Astrocyte (in vitro differentiated cells and primary cell): ENCODE measurements at regions not wholly inside any gene's neighbourhood (a gene's known extent, or its start where the extent isn't known, plus 50 kb on each side); places are given as distances from the start of the nearest gene placed in this dataset.
"Not testable (repeated sequence)": the region's sequence is repeated elsewhere in the genome, so short reads cannot be mapped to it uniquely, and the experiment has no call there.

Experiments used
- DNase-seq: peaks from one replicate; pipeline ENCODE4 v3.0.0-alpha.2; 2010; ENCODE audit warnings: low read depth
- FAIRE-seq: peaks from 2 replicates; lab custom pipeline; 2011; peaks lifted over from hg19 to GRCh38; lab: Jason Lieb, UNC
- H2AFZ ChIP-seq: 2 replicates; pipeline ENCODE4 v1.6.0; 2012; ENCODE audit warnings: low read depth, low read length, inconsistent platforms
- H3K27ac ChIP-seq: 2 replicates; pipeline ENCODE4 v1.5.1; 2011; ENCODE audit warnings: low read depth, low read length, inconsistent platforms
- H3K27me3 ChIP-seq: 2 replicates; pipeline ENCODE4 v1.6.0; 2011; ENCODE audit warnings: low read length, inconsistent platforms; ENCODE audit not compliant: insufficient read depth
- H3K36me3 ChIP-seq: 2 replicates; pipeline ENCODE4 v1.5.1; 2011; ENCODE audit warnings: low read length, inconsistent platforms; ENCODE audit not compliant: insufficient read depth
- H3K4me1 ChIP-seq: 2 replicates; pipeline ENCODE4 v1.5.1; 2011; ENCODE audit warnings: low read length, inconsistent platforms; ENCODE audit not compliant: insufficient read depth
- H3K4me2 ChIP-seq: 2 replicates; pipeline ENCODE4 v1.6.0; 2012; ENCODE audit warnings: low read length, inconsistent platforms
- H3K4me3 ChIP-seq: 2 replicates; pipeline ENCODE4 v1.5.1; 2011; ENCODE audit warnings: low read depth, mild to moderate bottlenecking, low read length, inconsistent platforms; ENCODE audit not compliant: insufficient read depth
- H3K79me2 ChIP-seq: 2 replicates; pipeline ENCODE4 v1.6.0; 2012; ENCODE audit warnings: mild to moderate bottlenecking, low read length, inconsistent platforms; ENCODE audit not compliant: insufficient read depth
- H3K9ac ChIP-seq: 2 replicates; pipeline ENCODE4 v1.6.0; 2012; ENCODE audit warnings: mild to moderate bottlenecking, low read length, inconsistent platforms
- H3K9me3 ChIP-seq: 2 replicates; pipeline ENCODE4 v1.5.1; 2012; ENCODE audit warnings: low read depth, mild to moderate bottlenecking, low read length, inconsistent platforms; ENCODE audit not compliant: insufficient read depth
- H4K20me1 ChIP-seq: 2 replicates; pipeline ENCODE4 v1.6.0; 2012; ENCODE audit warnings: low read length, inconsistent platforms; ENCODE audit not compliant: insufficient read depth
- H3K27ac Mint-ChIP-seq: one replicate; pipeline ENCODE4 v1.8.0; 2021; ENCODE audit warnings: mild to moderate bottlenecking, mixed read lengths; ENCODE audit not compliant: unreplicated experiment
- H3K27me3 Mint-ChIP-seq: one replicate; pipeline ENCODE4 v1.8.0; 2021; ENCODE audit warnings: low read depth, mixed read lengths; ENCODE audit not compliant: unreplicated experiment
- H3K36me3 Mint-ChIP-seq: one replicate; pipeline ENCODE4 v1.8.0; 2021; ENCODE audit warnings: low read depth, mixed read lengths; ENCODE audit not compliant: unreplicated experiment
- H3K4me1 Mint-ChIP-seq: one replicate; pipeline ENCODE4 v1.8.0; 2021; ENCODE audit warnings: low read depth, mixed read lengths; ENCODE audit not compliant: unreplicated experiment
- H3K4me3 Mint-ChIP-seq: one replicate; pipeline ENCODE4 v1.8.0; 2021; ENCODE audit warnings: mild to moderate bottlenecking, moderate library complexity, mixed read lengths; ENCODE audit not compliant: unreplicated experiment
- H3K9me3 Mint-ChIP-seq: one replicate; pipeline ENCODE4 v1.8.0; 2021; ENCODE audit warnings: mild to moderate bottlenecking, mixed read lengths; ENCODE audit not compliant: unreplicated experiment
- CTCF ChIP-seq: IDR thresholded peaks from 2 replicates; pipeline ENCODE4 v1.5.1; 2011; ENCODE audit warnings: low read depth, mild to moderate bottlenecking, inconsistent platforms, low read length, moderate library complexity; ENCODE audit not compliant: insufficient read depth
- EZH2 ChIP-seq: IDR thresholded peaks from 2 replicates; pipeline ENCODE4 v1.6.1; 2012; ENCODE audit warnings: mild to moderate bottlenecking, low read length, inconsistent platforms; ENCODE audit not compliant: insufficient read depth

GRCh38 chr5:57429513-57430120, 53.0 kb downstream of the ACTBL2 start:
- Histone ChIP-seq H3K9me3 (no peaks in the 10 kb centered on the region), H3K79me2 (no peaks in the 10 kb centered on the region), H3K27ac (no peak overlapping the region), H2AFZ (no peak overlapping the region), H3K27me3 (no peaks in the 10 kb centered on the region), H4K20me1 (no peaks in the 10 kb centered on the region), H3K36me3 (no peaks in the 10 kb centered on the region), H3K4me2 (no peak overlapping the region), H3K4me1 (peaks cover 5% of the 10 kb centered on the region), H3K4me3 (no peak overlapping the region), H3K9ac (no peak overlapping the region)
- Mint-ChIP-seq H3K36me3 (no peaks in the 10 kb centered on the region), H3K9me3 (no peaks in the 10 kb centered on the region), H3K4me1 (peaks cover 9% of the 10 kb centered on the region), H3K4me3 (no peak overlapping the region), H3K27ac (no peak overlapping the region), H3K27me3 (no peaks in the 10 kb centered on the region)
- DNase-seq, result no peak
- FAIRE-seq, result no peak
- TF ChIP-seq CTCF (no peak), EZH2 (no peak)

- not testable (repeated sequence) for H3K36me3 Mint-ChIP-seq, H3K79me2 ChIP-seq, H3K36me3 ChIP-seq, H3K9me3 Mint-ChIP-seq, H3K4me1 ChIP-seq, H3K4me1 Mint-ChIP-seq, H3K4me3 Mint-ChIP-seq, H3K9ac ChIP-seq, H4K20me1 ChIP-seq, H3K4me3 ChIP-seq, H2AFZ ChIP-seq, H3K27me3 ChIP-seq, H3K27ac ChIP-seq, H3K27ac Mint-ChIP-seq, H3K27me3 Mint-ChIP-seq, H3K9me3 ChIP-seq, H3K4me2 ChIP-seq, FAIRE-seq, DNase-seq
These were observed 53.6 kb downstream of the ACTBL2 start for GRCh38 chr5:57429021-57429420.

- TF ChIP-seq EZH2 (no peak), CTCF (no peak)
- no peak overlapping the region for H3K4me3 Mint-ChIP-seq
- no peak for FAIRE-seq
These were observed 59.6 kb downstream of the ACTBL2 start for GRCh38 chr5:57422993-57423392.

More at GRCh38 chr5:57422993-57423392, 59.6 kb downstream of the ACTBL2 start:
- H3K27ac ChIP-seq, result no peak overlapping the region
- no peak for DNase-seq
- H3K79me2 ChIP-seq, result no peaks in the 10 kb centered on the region
- no peaks in the 10 kb centered on the region for H3K4me1 ChIP-seq
- H3K9ac ChIP-seq, result no peak overlapping the region
- no peak overlapping the region for H3K27ac Mint-ChIP-seq
- H3K4me1 Mint-ChIP-seq, result peaks cover 3% of the 10 kb centered on the region
- H3K4me3 ChIP-seq, result no peak overlapping the region
- H3K9me3 ChIP-seq, result peaks cover 3% of the 10 kb centered on the region
- H3K9me3 Mint-ChIP-seq, result no peaks in the 10 kb centered on the region
- H3K36me3 Mint-ChIP-seq, result no peaks in the 10 kb centered on the region
- H3K27me3 Mint-ChIP-seq, result no peaks in the 10 kb centered on the region
- no peak overlapping the region for H2AFZ ChIP-seq
- H3K36me3 ChIP-seq, result no peaks in the 10 kb centered on the region
- no peaks in the 10 kb centered on the region for H4K20me1 ChIP-seq
- H3K4me2 ChIP-seq, result no peak overlapping the region
- no peaks in the 10 kb centered on the region for H3K27me3 ChIP-seq
